SJSA1 (cell line): ENCODE measurements at regions not wholly inside any gene's neighbourhood (a gene's known extent, or its start where the extent isn't known, plus 50 kb on each side); places are given as distances from the start of the nearest gene placed in this dataset.
A peak's percentile ranks its signal among the peaks of the same experiment; 100 is the strongest.
"Not testable (repeated sequence)": the region's sequence is repeated elsewhere in the genome, so short reads cannot be mapped to it uniquely, and the experiment has no call there.

Experiments
- DNase-seq, 2 experiments: peaks; one replicate each; pipeline ENCODE4 v3.0.0-alpha.2; 2015 to 2020; ENCODE audit warnings: low spot score in 2 of 2, low read depth in 1 of 2
- H3K27ac ChIP-seq: fragments of 250-450 bp; sonication (Bioruptor Pico); 2 replicates; pipeline ENCODE4 v1.5.1; 2020; ENCODE audit warnings: mild to moderate bottlenecking, moderate library complexity
- H3K27me3 ChIP-seq: fragments of 250-450 bp; sonication (Bioruptor Pico); replicated peaks from 2 replicates; pipeline ENCODE4 v1.5.1; 2020; ENCODE audit warnings: mild to moderate bottlenecking, moderate library complexity
- H3K36me3 ChIP-seq: fragments of 250-450 bp; sonication (Bioruptor Pico); 2 replicates; pipeline ENCODE4 v1.5.1; 2020; ENCODE audit warnings: mild to moderate bottlenecking
- H3K4me1 ChIP-seq: fragments of 250-450 bp; sonication (Bioruptor Pico); replicated peaks from 2 replicates; pipeline ENCODE4 v1.6.1; 2021; ENCODE audit warnings: mild to moderate bottlenecking
- H3K4me3 ChIP-seq: fragments of 250-450 bp; sonication (Bioruptor Pico); 2 replicates; pipeline ENCODE4 v1.5.1; 2020; ENCODE audit warnings: mild to moderate bottlenecking
- H3K9me3 ChIP-seq: fragments of 250-450 bp; sonication (Bioruptor Pico); replicated peaks from 2 replicates; pipeline ENCODE4 v1.5.1; 2020; ENCODE audit warnings: mild to moderate bottlenecking

- not testable (repeated sequence) for H3K36me3 ChIP-seq, H3K4me1 ChIP-seq, H3K9me3 ChIP-seq, H3K27ac ChIP-seq, DNase-seq, H3K27me3 ChIP-seq, H3K4me3 ChIP-seq
Measured at GRCh38 chr2:212875950-212876349, 275.5 kb downstream of the IKZF2 start.

DNA sequence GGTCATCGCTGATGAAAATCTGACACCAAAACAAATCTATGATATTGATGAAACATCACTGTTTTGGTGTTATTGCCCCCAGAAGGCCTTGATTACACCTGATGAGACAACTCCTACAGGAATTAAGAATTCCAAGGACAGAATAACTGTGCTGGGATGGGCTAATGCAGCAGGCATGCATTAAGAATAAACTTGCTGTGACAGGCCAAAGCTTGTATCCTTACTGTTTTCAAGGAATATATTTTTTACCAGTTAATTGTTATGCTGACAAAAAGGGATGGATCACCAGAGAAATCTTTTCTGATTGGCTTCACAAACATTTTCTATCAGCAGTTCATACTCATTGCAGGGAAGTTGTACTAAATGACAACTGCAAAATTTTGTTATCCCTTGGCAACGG lies 278.2 kb downstream of the IKZF2 start:
- H3K4me1 ChIP-seq: no peaks in the 10 kb centered on the region
- H3K27me3 ChIP-seq: no peaks in the 10 kb centered on the region
- H3K4me3 ChIP-seq: no peak overlapping the region
- no peaks in the 10 kb centered on the region for H3K9me3 ChIP-seq
- no peak for DNase-seq
- no peaks in the 10 kb centered on the region for H3K36me3 ChIP-seq
- no peak overlapping the region for H3K27ac ChIP-seq

GRCh38 chr2:212871597-212871996 lies 279.8 kb downstream of the IKZF2 start:
- Histone ChIP-seq H3K36me3 (no peaks in the 10 kb centered on the region), H3K9me3 (no peaks in the 10 kb centered on the region), H3K4me1 (no peaks in the 10 kb centered on the region), H3K27me3 (no peaks in the 10 kb centered on the region), H3K27ac (no peak overlapping the region), H3K4me3 (no peak overlapping the region)
- DNase-seq: no peak

DNA sequence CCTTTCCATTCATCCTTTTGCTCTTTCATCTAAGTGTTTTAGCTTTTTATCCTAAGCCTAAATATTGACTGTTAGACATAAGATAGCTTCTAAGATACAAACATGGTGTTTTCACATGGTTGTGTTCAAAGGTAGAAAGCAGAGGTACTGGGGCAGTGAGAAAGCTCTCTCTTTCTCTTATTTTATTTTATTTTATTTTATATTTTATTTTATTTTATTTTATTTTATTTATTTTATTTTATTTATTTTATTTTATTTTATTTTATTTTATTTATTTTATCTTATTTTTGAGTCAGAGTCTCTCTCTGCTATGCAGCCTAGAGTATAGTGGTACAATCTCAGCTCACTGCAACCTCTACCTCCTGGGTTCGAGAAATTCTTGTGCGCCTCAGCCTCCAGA lies 287.2 kb downstream of the IKZF2 start:
- Histone ChIP-seq H3K36me3 (no peaks in the 10 kb centered on the region), H3K9me3 (peaks cover 11% of the 10 kb centered on the region; the same call in 1 of the 2 replicates), H3K27me3 (no peaks in the 10 kb centered on the region), H3K27ac (no peak overlapping the region), H3K4me3 (no peak overlapping the region), H3K4me1 (no peaks in the 10 kb centered on the region)
- DNase-seq: no peak

GRCh38 chr2:212863185-212863588 lies 288.2 kb downstream of the IKZF2 start:
- DNase-seq: no peak
- Histone ChIP-seq H3K36me3 (no peaks in the 10 kb centered on the region), H3K27me3 (no peaks in the 10 kb centered on the region), H3K9me3 (peaks cover 11% of the 10 kb centered on the region; the same call in 1 of the 2 replicates), H3K27ac (no peak overlapping the region), H3K4me1 (no peaks in the 10 kb centered on the region), H3K4me3 (no peak overlapping the region)

GRCh38 chr2:212858496-212858895 lies 292.9 kb downstream of the IKZF2 start:
- no peaks in the 10 kb centered on the region for H3K4me1 ChIP-seq
- H3K27ac ChIP-seq: no peak overlapping the region
- H3K9me3 ChIP-seq: peaks cover 10% of the 10 kb centered on the region; the same call in 1 of the 2 replicates
- no peak for DNase-seq
- no peaks in the 10 kb centered on the region for H3K27me3 ChIP-seq
- H3K4me3 ChIP-seq: no peak overlapping the region
- H3K36me3 ChIP-seq: no peaks in the 10 kb centered on the region

DNA sequence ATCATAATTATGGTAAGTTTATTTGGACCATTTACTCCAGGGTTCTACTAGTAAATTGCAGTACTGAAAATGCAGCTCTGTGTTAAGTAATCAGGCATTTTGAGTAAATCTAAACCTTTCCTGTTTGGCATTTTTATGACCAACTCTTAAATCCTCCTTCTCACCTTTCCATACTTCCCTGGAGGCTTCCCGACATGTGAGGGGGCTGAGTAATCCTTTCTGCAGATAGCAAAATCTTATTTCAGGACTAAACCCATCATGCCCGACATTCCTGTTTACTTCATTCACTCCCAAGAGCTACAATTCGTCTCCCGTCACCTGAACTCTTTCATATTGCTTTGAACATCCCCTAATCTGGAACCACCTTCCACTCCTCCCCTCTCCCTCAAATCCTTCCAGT lies 296.6 kb downstream of the IKZF2 start:
- H3K27ac ChIP-seq: no peak overlapping the region
- DNase-seq: no peak
- no peaks in the 10 kb centered on the region for H3K4me1 ChIP-seq
- H3K27me3 ChIP-seq: no peaks in the 10 kb centered on the region
- H3K36me3 ChIP-seq: no peaks in the 10 kb centered on the region
- no peak overlapping the region for H3K4me3 ChIP-seq
- no peaks in the 10 kb centered on the region for H3K9me3 ChIP-seq

- H3K27me3 ChIP-seq: no peaks in the 10 kb centered on the region
- no peaks in the 10 kb centered on the region for H3K36me3 ChIP-seq
- no peaks in the 10 kb centered on the region for H3K9me3 ChIP-seq
- DNase-seq: no peak
- no peak overlapping the region for H3K4me3 ChIP-seq
- H3K4me1 ChIP-seq: no peaks in the 10 kb centered on the region
- no peak overlapping the region for H3K27ac ChIP-seq
Measured at GRCh38 chr2:212854116-212854515, 297.3 kb downstream of the IKZF2 start.

GRCh38 chr2:212845941-212846340 lies 305.5 kb downstream of the IKZF2 start:
- DNase-seq: peak in 1 of 2 experiments; percentile 6
- H3K27ac ChIP-seq: peak overlapping the region; percentile 53
- no peaks in the 10 kb centered on the region; the same call in 1 of the 2 replicates for H3K9me3 ChIP-seq
- no peaks in the 10 kb centered on the region for H3K36me3 ChIP-seq
- no peak overlapping the region for H3K4me3 ChIP-seq
- H3K27me3 ChIP-seq: no peaks in the 10 kb centered on the region
- peaks cover 38% of the 10 kb centered on the region for H3K4me1 ChIP-seq

DNA sequence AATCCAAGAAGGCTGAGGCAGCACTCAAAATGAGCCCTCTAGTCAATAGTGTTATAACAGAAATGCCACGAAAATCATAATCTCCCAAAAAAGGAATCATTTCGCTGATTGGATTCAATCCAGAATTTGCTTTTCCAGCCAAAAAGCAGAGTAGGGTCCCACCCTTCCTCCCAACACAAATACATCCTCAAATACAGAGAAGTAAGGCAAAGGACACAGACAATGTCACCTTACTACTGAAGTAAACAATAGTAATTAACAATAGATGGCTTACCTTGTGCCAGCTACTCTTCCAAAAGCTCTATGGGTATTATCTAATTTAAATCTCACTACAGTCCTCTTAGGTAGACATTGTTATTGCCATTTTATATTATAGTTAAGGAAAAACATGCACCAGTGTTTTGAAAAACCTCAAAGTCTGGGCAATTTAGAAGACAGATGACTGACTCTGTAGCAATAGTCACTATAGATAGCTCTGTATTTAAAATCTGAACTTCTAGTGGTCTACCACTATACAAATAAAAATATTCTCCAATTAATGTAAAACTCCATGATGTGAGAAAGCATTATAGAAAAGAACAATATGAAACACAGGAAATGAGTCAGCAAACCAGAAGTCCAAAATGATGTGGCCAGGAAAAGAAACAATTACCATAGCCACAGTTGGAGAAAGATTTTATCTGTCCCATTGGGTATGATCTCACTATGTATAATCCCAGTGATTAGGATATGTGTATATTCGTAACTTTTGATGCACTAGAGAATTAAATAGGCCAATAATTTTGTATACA lies 305.0 kb upstream of the ERBB4 start:
- Histone ChIP-seq H3K4me3 (no peak overlapping the region), H3K27ac (peak overlapping the region; percentile 81), H3K36me3 (no peaks in the 10 kb centered on the region), H3K4me1 (peaks cover 38% of the 10 kb centered on the region), H3K27me3 (no peaks in the 10 kb centered on the region), H3K9me3 (no peaks in the 10 kb centered on the region; the same call in 1 of the 2 replicates)
- peak in 1 of 2 experiments; percentile 55 for DNase-seq

DNA sequence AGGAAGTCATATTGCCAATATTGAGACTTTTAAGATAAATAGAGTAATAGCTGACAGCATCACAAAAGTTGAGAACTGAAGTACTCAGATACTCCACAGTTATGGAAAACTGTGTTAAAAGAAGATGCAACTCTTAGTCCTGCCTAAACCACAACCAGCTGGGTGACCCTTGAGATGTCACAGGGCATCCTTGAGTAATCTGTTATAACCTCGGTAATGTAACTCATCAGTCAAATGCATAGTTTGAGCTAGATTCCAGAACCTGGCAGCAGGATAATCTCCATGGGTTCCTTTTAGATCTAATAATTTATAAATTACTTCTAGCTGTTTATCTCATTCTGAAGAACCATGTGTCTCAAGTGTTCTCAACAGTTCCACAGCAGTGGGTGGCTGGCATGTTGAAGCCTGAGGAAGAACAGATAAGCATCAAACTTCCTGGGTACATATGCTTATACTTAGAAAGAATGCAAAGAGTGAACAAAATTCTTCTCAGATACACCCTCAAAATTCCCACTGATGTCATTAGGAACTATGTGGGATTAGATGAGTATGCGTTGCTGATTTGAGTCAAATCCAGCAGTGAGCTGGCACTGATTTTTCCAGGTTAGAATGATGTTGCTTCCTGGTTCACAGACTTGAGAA lies 304.1 kb upstream of the ERBB4 start:
- no peaks in the 10 kb centered on the region for H3K36me3 ChIP-seq
- peak in 1 of 2 experiments; percentile 12 for DNase-seq
- H3K4me3 ChIP-seq: no peak overlapping the region
- H3K9me3 ChIP-seq: no peaks in the 10 kb centered on the region; the same call in 1 of the 2 replicates
- H3K27me3 ChIP-seq: no peaks in the 10 kb centered on the region
- H3K4me1 ChIP-seq: peaks cover 38% of the 10 kb centered on the region
- H3K27ac ChIP-seq: peak overlapping the region; percentile 81

GRCh38 chr2:212841460-212841859 lies 302.9 kb upstream of the ERBB4 start:
- no peak overlapping the region for H3K27ac ChIP-seq
- H3K4me1 ChIP-seq: peaks cover 38% of the 10 kb centered on the region
- H3K4me3 ChIP-seq: no peak overlapping the region
- H3K9me3 ChIP-seq: no peaks in the 10 kb centered on the region; the same call in 1 of the 2 replicates
- no peaks in the 10 kb centered on the region for H3K36me3 ChIP-seq
- no peaks in the 10 kb centered on the region for H3K27me3 ChIP-seq
- no peak for DNase-seq

DNA sequence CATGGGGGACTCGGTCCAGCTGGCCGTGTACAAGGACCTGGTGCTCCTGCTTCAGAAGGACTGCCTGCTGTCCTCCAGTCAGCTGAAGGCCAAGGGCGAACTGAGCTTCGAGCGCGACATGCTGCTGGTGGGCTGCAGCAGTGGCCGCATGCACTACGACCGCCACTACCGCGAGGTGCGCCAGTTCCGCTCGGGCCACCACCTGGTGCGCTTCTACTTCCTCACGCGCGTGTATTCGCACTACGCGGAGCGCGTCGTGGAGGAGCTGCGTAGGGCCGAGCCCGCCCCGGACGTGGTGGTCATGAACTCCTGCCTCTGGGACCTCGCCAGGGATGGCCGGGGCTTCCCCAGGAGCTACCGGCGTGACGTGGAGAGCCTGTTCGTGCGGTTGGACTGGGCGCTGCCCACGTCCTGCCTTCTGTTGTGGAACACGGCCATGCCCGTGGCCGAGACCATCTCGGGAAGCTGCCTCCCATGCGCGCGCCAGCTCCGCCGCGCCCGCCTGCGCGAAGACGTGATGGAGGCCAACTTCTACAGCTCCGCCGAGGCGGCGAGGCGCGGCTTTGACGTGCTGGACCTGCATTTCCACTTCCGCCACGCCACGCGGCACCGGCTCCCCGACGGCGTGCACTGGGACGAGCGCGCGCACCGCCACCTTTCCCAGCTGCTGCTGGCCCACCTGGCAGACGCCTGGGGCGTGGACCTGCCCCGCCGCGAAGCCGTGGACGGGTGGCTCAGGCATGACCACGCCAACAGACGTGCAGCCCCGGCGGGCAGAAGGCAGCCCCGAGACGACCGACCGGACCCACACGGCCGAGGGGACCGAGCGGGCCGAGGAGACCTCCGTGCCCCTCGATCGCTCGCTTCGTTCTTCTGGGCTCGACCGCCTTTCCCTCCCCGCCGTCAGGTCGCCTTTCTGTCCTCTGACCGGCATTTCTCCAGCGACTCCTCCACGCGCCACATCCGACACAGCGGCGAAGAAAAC lies 293.9 kb upstream of the ERBB4 start:
- Histone ChIP-seq H3K36me3 (no peaks in the 10 kb centered on the region), H3K9me3 (peaks cover 5% of the 10 kb centered on the region; the same call in 1 of the 2 replicates), H3K4me1 (no peaks in the 10 kb centered on the region), H3K4me3 (no peak overlapping the region), H3K27me3 (no peaks in the 10 kb centered on the region), H3K27ac (no peak overlapping the region)
- DNase-seq: no peak
